ENCODE measurements at regions not wholly inside any gene's neighbourhood (a gene's known extent, or its start where the extent isn't known, plus 50 kb on each side); places are given as distances from the start of the nearest gene placed in this dataset.

DNA sequence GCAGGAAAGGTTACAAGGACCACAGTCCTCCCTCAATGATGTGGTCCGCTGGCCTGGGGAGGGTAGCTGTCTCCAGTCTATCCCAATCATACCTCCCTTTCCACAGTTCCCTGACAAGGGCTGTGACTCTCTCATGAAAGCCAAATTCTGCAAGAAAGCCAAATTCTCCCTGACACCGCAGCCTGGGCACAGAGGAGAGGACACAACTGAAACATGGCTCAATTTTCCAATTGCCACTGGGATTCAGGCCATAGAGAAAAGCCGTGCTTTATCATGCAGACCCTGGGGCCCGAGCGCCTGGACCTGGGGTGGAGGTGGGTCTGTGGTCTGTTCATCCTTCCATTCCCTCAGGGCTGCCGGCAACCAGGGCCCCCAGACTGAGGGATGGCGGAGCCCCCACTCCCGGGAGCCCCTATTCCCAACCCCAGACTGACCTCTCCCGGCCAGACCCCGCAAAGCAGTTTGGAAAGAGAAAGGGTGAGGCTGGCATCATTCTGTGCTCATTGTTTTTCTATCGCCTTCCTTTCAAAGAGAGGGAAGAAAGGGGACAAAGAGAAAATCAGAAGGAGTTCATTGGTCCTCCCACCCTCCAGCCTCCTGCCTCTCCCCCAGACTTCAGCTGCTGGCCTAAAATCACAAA, 239.5 kb downstream of the BUD13 start:
- no peak overlapping the region for H3K27ac ChIP-seq
- DNase-seq (ENCODE audit: low spot score in 2 of 2), result peak in 1 of 2 donors; percentile 74
- no peaks in the 10 kb centered on the region for H3K4me1 ChIP-seq
- no peak overlapping the region for H3K4me3 ChIP-seq
- H3K9me3 ChIP-seq, result no peaks in the 10 kb centered on the region
- TF ChIP-seq POLR2A (IDR thresholded peaks at IDR 0.05) (no peak), POLR2AphosphoS5 (IDR thresholded peaks at IDR 0.05) (no peak), EP300 (IDR thresholded peaks at IDR 0.05) (no peak), CTCF (IDR thresholded peaks at IDR 0.05) (no peak)
- H3K27me3 ChIP-seq, result peaks cover 49% of the 10 kb centered on the region
- H3K36me3 ChIP-seq, result no peaks in the 10 kb centered on the region
- WGBS, result 63% methylated on average over 7 of the region's 11 CpGs

DNA sequence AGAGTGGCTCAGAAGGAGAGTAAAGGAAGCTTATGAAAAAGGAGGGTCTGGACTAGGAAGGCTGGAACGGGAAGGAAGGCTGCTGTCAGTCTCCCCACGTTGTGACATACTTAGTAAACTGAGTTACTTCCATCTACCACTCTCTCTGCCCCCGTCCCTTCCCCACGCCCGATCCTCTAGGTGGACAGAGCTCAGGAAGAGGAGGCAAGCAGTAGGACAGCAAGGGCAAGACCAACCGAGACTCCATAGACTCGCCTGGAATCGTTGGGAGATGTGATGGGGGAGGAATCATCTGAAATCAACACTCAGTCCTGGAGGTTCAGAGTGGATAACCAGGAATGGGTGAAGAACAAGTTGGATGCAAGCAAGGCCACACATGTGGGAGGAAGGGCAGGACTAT, 240.7 kb downstream of the BUD13 start:
- no peak overlapping the region for H3K27ac ChIP-seq
- H3K9me3 ChIP-seq, result no peaks in the 10 kb centered on the region
- no peak for TF ChIP-seq EP300 (IDR thresholded peaks at IDR 0.05)
- TF ChIP-seq POLR2A (IDR thresholded peaks at IDR 0.05), result no peak
- TF ChIP-seq CTCF (IDR thresholded peaks at IDR 0.05), result no peak
- TF ChIP-seq POLR2AphosphoS5 (IDR thresholded peaks at IDR 0.05), result no peak
- peak in 1 of 2 donors; percentile 40 for DNase-seq (ENCODE audit: low spot score in 2 of 2)
- 87% methylated on average over 8 of the region's 8 CpGs for WGBS
- no peak overlapping the region for H3K4me3 ChIP-seq
- no peaks in the 10 kb centered on the region for H3K4me1 ChIP-seq
- H3K27me3 ChIP-seq, result peaks cover 55% of the 10 kb centered on the region
- H3K36me3 ChIP-seq, result no peaks in the 10 kb centered on the region

GRCh38 chr11:116530705-116531104, 242.1 kb downstream of the BUD13 start:
- Histone ChIP-seq H3K27ac (no peak overlapping the region), H3K27me3 (peaks cover 57% of the 10 kb centered on the region), H3K9me3 (no peaks in the 10 kb centered on the region), H3K4me1 (no peaks in the 10 kb centered on the region), H3K4me3 (no peak overlapping the region), H3K36me3 (no peaks in the 10 kb centered on the region)
- TF ChIP-seq POLR2AphosphoS5 (IDR thresholded peaks at IDR 0.05) (no peak), POLR2A (IDR thresholded peaks at IDR 0.05) (no peak), EP300 (IDR thresholded peaks at IDR 0.05) (no peak), CTCF (IDR thresholded peaks at IDR 0.05) (no peak)
- DNase-seq (ENCODE audit: low spot score in 2 of 2), result peak in 1 of 2 donors; percentile 20
- WGBS, result 95% methylated on average over 2 of the region's 2 CpGs

- H3K27ac ChIP-seq, result no peak overlapping the region
- peaks cover 47% of the 10 kb centered on the region for H3K27me3 ChIP-seq
- no peak for DNase-seq (ENCODE audit: low spot score in 2 of 2)
- no peaks in the 10 kb centered on the region for H3K4me1 ChIP-seq
- no peaks in the 10 kb centered on the region for H3K36me3 ChIP-seq
- TF ChIP-seq EP300 (IDR thresholded peaks at IDR 0.05) (no peak), POLR2AphosphoS5 (IDR thresholded peaks at IDR 0.05) (no peak), CTCF (IDR thresholded peaks at IDR 0.05) (no peak), POLR2A (IDR thresholded peaks at IDR 0.05) (no peak)
- no peak overlapping the region for H3K4me3 ChIP-seq
- WGBS, result 49% methylated on average over 4 of the region's 4 CpGs
- no peaks in the 10 kb centered on the region for H3K9me3 ChIP-seq
These were observed 243.5 kb downstream of the BUD13 start for GRCh38 chr11:116529271-116529670.

DNA sequence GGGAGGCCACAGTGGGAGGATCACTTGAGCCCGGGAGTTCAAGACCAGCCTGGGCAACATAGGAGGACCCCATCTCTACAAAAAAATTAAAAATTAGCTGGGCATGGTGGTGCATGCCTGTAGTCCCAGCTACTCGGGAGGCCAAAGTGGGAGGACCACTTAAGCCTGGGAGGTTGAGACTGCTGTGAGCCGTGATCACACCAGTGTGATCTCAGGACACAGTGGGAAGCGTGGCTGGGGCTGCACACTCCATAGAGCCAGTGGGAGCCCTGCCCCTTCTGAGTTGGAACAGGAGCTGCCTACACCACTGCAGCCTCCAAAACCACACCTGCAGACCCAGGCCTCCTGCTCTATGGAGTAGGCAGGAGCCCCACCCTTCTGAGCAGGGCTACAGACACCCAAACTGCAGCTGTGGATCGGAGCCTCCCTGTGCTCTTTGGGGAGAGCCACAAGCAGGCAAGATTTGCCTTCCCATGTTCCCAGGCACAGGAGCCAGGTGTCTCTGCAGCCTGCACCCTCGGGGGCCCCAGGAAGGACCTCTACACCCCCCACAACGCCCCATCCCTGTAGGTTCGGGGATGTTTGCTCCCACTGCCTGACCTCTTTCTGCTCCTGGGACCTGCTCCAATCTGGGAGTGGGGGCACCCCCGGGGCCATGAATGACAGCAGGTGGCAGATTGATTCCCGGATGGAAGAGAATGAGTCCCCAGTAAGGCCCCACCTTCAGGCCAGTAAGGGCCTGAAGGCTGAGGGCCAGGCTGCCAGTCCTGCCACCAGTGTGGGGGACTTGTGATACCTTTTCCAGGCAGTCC, 245.4 kb downstream of the BUD13 start:
- no peak for TF ChIP-seq POLR2A (IDR thresholded peaks at IDR 0.05)
- TF ChIP-seq EP300 (IDR thresholded peaks at IDR 0.05), result no peak
- no peak for TF ChIP-seq POLR2AphosphoS5 (IDR thresholded peaks at IDR 0.05)
- no peak for TF ChIP-seq CTCF (IDR thresholded peaks at IDR 0.05)

More for the DNA sequence above, 245.4 kb downstream of the BUD13 start:
- H3K27me3 ChIP-seq, result peaks cover 32% of the 10 kb centered on the region
- no peak overlapping the region for H3K27ac ChIP-seq
- no peaks in the 10 kb centered on the region for H3K4me1 ChIP-seq
- DNase-seq (ENCODE audit: low spot score in 2 of 2), result peak in 1 of 2 donors; percentile 61
- no peaks in the 10 kb centered on the region for H3K36me3 ChIP-seq
- H3K9me3 ChIP-seq, result no peaks in the 10 kb centered on the region
- no peak overlapping the region for H3K4me3 ChIP-seq
- WGBS, result 90% methylated on average over 4 of the region's 10 CpGs

Data from suprapubic skin (tissue), 4 donors.